Tibial nerve (tissue), 4 donors: ENCODE measurements at regions not wholly inside any gene's neighbourhood (a gene's known extent, or its start where the extent isn't known, plus 50 kb on each side); places are given as distances from the start of the nearest gene placed in this dataset.

Source experiments
- EP300 ChIP-seq, 2 donors: sonication (generic); formaldehyde crosslinking; IDR thresholded peaks; one replicate each; pipeline ENCODE4 v1.6.1; 2017; ENCODE audit warnings: antibody characterized with exemption in 2 of 2, mild to moderate bottlenecking in 1 of 2
- POLR2A ChIP-seq, 2 donors: fragments of 450-650 bp; IDR thresholded peaks; one replicate each; pipeline ENCODE4 v1.6.1; 2017; ENCODE audit warnings: antibody characterized with exemption in 2 of 2, mild to moderate bottlenecking in 2 of 2, moderate library complexity in 2 of 2
- TF ChIP-seq, protein P1 (sequence below), 5 experiments: fragments of 200-600 bp in 3 of 5; fragments of 450-650 bp in 2 of 5; sonication (generic) in 3 of 5; IDR thresholded peaks; one replicate each; pipeline ENCODE4 v1.5.1; 2016 to 2019; ENCODE audit warnings: antibody characterized with exemption in 5 of 5, mild to moderate bottlenecking in 3 of 5, moderate library complexity in 2 of 5

DNA sequence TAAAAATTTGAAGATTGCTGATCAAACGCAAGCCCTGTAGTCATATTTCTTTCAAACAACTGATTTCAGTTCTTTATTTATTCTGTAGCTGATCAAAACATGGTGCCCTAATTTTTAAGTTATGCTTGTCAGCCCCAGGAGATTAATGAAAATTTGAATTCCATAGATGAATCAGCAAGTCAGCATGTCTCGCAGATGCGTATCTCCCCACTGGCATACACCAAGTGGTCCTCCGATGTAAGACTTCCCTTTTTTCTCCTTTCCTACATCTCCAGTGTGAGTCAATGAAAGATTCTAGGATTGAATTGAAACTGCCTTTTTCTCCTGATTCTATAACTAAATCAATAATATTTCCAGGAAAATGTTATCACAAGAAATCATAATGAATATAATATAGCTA is 539.6 kb upstream of the NOX3 start:
- TF ChIP-seq POLR2A (IDR thresholded peaks at IDR 0.05) (no peak), EP300 (IDR thresholded peaks at IDR 0.05) (no peak)
- TF ChIP-seq, protein P1, sequence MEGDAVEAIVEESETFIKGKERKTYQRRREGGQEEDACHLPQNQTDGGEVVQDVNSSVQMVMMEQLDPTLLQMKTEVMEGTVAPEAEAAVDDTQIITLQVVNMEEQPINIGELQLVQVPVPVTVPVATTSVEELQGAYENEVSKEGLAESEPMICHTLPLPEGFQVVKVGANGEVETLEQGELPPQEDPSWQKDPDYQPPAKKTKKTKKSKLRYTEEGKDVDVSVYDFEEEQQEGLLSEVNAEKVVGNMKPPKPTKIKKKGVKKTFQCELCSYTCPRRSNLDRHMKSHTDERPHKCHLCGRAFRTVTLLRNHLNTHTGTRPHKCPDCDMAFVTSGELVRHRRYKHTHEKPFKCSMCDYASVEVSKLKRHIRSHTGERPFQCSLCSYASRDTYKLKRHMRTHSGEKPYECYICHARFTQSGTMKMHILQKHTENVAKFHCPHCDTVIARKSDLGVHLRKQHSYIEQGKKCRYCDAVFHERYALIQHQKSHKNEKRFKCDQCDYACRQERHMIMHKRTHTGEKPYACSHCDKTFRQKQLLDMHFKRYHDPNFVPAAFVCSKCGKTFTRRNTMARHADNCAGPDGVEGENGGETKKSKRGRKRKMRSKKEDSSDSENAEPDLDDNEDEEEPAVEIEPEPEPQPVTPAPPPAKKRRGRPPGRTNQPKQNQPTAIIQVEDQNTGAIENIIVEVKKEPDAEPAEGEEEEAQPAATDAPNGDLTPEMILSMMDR (IDR thresholded peaks at IDR 0.05): no peak
